ENCODE measurements at regions not wholly inside any gene's neighbourhood (a gene's known extent, or its start where the extent isn't known, plus 50 kb on each side); places are given as distances from the start of the nearest gene placed in this dataset.
"Not testable (repeated sequence)": the region's sequence is repeated elsewhere in the genome, so short reads cannot be mapped to it uniquely, and the experiment has no call there.

DNA sequence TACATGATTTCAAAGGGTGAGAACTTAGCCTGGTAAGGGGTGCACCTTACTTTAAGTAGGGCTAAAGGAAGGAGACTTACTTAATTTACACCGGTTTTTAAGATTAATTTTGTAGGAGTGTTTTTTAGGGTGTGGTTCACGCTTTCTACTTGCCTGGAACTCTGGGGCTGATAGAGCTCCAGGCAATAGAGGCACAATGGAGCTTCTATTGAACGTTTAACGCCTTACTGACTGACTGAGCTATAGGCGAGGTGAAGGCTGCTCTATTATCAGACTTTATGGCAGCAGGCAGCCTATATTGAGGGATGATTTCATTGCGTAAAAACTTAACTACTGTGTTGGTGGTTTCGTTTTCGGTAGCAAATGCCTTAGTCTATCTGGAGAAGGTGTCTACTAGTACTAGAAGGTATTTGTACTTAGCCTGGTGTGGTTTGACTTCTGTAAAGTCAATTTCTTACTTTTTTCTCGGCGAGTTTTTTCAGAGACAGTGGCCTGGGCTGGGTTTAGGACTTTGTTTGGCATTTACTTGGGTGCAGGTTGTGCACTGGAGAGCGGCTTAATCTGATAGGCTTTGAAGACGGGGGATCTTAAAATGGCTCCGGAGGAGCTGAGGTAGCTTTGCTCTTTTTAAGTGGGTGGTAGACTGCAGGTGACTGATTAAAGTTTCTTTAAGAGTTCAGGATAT, 119.7 kb downstream of the UNC93B1 start:
- TF ChIP-seq FOXM1 (IDR thresholded peaks at IDR 0.05; ENCODE audit: borderline replicate concordance); LEF1 (IDR thresholded peaks at IDR 0.05; ENCODE audit: borderline replicate concordance); ARNT (IDR thresholded peaks at IDR 0.05); TARDBP (IDR thresholded peaks at IDR 0.05); SP1 (IDR thresholded peaks at IDR 0.05); BHLHE40 (IDR thresholded peaks at IDR 0.05; ENCODE audit: borderline replicate concordance); SUZ12 (IDR thresholded peaks at IDR 0.05): not testable (repeated sequence)
- TF ChIP-seq, protein P1, sequence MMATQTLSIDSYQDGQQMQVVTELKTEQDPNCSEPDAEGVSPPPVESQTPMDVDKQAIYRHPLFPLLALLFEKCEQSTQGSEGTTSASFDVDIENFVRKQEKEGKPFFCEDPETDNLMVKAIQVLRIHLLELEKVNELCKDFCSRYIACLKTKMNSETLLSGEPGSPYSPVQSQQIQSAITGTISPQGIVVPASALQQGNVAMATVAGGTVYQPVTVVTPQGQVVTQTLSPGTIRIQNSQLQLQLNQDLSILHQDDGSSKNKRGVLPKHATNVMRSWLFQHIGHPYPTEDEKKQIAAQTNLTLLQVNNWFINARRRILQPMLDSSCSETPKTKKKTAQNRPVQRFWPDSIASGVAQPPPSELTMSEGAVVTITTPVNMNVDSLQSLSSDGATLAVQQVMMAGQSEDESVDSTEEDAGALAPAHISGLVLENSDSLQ (IDR thresholded peaks at IDR 0.05) = not testable (repeated sequence)

Measured in HEK293T (cell line).